AG04449 (cell line): ENCODE measurements at regions not wholly inside any gene's neighbourhood (a gene's known extent, or its start where the extent isn't known, plus 50 kb on each side); places are given as distances from the start of the nearest gene placed in this dataset.

ENCODE experiments used
- CTCF ChIA-PET: fragments of 350-600 bp; formaldehyde crosslinking; extraction: SDS; loops from one replicate; lab custom pipeline; 2021; ENCODE audit warnings: antibody characterized with exemption; lab: Yijun Ruan, JAX
- POLR2A ChIA-PET: fragments of 400-600, 350-600 bp; formaldehyde crosslinking; extraction: SDS; loops from one replicate; lab custom pipeline; 2020; ENCODE audit warnings: antibody characterized with exemption, inconsistent platforms; lab: Yijun Ruan, JAX
- DNase-seq: peaks from one replicate; pipeline ENCODE4 v3.0.0-alpha.2; 2010; ENCODE audit warnings: low read depth, low spot score
- H3K4me3 ChIP-seq: 2 replicates; pipeline ENCODE4 v1.5.1; 2011; ENCODE audit warnings: low read depth, mild to moderate bottlenecking, control low read depth, low read length
- CTCF ChIP-seq: IDR thresholded peaks from one replicate; pipeline ENCODE4 v1.5.1; 2011; ENCODE audit warnings: mild to moderate bottlenecking, moderate library complexity, low read length, control low read depth, inconsistent platforms; ENCODE audit not compliant: insufficient read depth; ENCODE audit errors: missing control alignments

- no peak for DNase-seq
- no peak for TF ChIP-seq CTCF
- POLR2A ChIA-PET = no interaction called here
- CTCF ChIA-PET = interaction anchor here (1.0 kb wide), 1 partner anchor 106 kb away, joined by 3 read pairs; no protein-coding TSS in a partner anchor
- no peak overlapping the region for H3K4me3 ChIP-seq
These were observed 273.6 kb upstream of the HABP2 start for GRCh38 chr10:113279262-113279661.

- no peak for DNase-seq
- ChIA-PET POLR2A (no interaction called here), CTCF (no interaction called here)
- TF ChIP-seq CTCF = no peak
- no peak overlapping the region for H3K4me3 ChIP-seq
These were observed 270.3 kb upstream of the HABP2 start for GRCh38 chr10:113282564-113282963.

GRCh38 chr10:113283189-113283588 is 269.7 kb upstream of the HABP2 start:
- DNase-seq = no peak
- CTCF ChIA-PET = no interaction called here
- POLR2A ChIA-PET = no interaction called here

GRCh38 chr10:113284635-113285034 is 268.2 kb upstream of the HABP2 start:
- no peak overlapping the region for H3K4me3 ChIP-seq
- POLR2A ChIA-PET = no interaction called here
- CTCF ChIA-PET = interaction anchor here (1.0 kb wide), 1 partner anchor 52 kb away, joined by 3 read pairs; no protein-coding TSS in a partner anchor
- TF ChIP-seq CTCF = no peak
- no peak for DNase-seq

More at GRCh38 chr10:113283189-113283588, 269.7 kb upstream of the HABP2 start:
- TF ChIP-seq CTCF = no peak
- no peak overlapping the region for H3K4me3 ChIP-seq

- TF ChIP-seq CTCF = no peak
- no peak overlapping the region for H3K4me3 ChIP-seq
- DNase-seq = no peak
- CTCF ChIA-PET = interaction anchor here (1.0 kb wide), 1 partner anchor 53 kb away, joined by 3 read pairs; no protein-coding TSS in a partner anchor
- POLR2A ChIA-PET = no interaction called here
These were observed 267.5 kb upstream of the HABP2 start for GRCh38 chr10:113285305-113285704.

GRCh38 chr10:113287592-113287991 is 265.3 kb upstream of the HABP2 start:
- ChIA-PET POLR2A (no interaction called here), CTCF (no interaction called here)
- DNase-seq = no peak
- no peak overlapping the region for H3K4me3 ChIP-seq
- TF ChIP-seq CTCF = no peak
